ENCODE measurements at regions not wholly inside any gene's neighbourhood (a gene's known extent, or its start where the extent isn't known, plus 50 kb on each side); places are given as distances from the start of the nearest gene placed in this dataset.
"Not testable (repeated sequence)": the region's sequence is repeated elsewhere in the genome, so short reads cannot be mapped to it uniquely, and the experiment has no call there.

- DNase-seq: no peak
Measured at GRCh38 chr6:23533311-23533710, 592.7 kb upstream of the NRSN1 start.

- no peak for DNase-seq
Measured at GRCh38 chr6:23533944-23534343, 592.1 kb upstream of the NRSN1 start.

GRCh38 chr6:23534351-23534750, 591.7 kb upstream of the NRSN1 start:
- no peak for DNase-seq

GRCh38 chr6:23535101-23535500, 590.9 kb upstream of the NRSN1 start:
- DNase-seq: no peak

- no peak for DNase-seq
Measured at GRCh38 chr6:23537828-23538227, 588.2 kb upstream of the NRSN1 start.

GRCh38 chr6:23547851-23548250, 578.2 kb upstream of the NRSN1 start:
- no peak for DNase-seq

GRCh38 chr6:23554953-23555352, 571.1 kb upstream of the NRSN1 start:
- not testable (repeated sequence) for DNase-seq

GRCh38 chr6:23559587-23560343, 566.2 kb upstream of the NRSN1 start:
- DNase-seq: no peak

- DNase-seq: no peak
Measured at GRCh38 chr6:23561732-23562131, 564.3 kb upstream of the NRSN1 start.

GRCh38 chr6:23562554-23562953, 563.5 kb upstream of the NRSN1 start:
- DNase-seq: no peak

- no peak for DNase-seq
Measured at GRCh38 chr6:23563323-23563722, 562.7 kb upstream of the NRSN1 start.

GRCh38 chr6:23566418-23566817, 559.6 kb upstream of the NRSN1 start:
- DNase-seq: no peak

GRCh38 chr6:23568292-23568691, 557.7 kb upstream of the NRSN1 start:
- no peak for DNase-seq

GRCh38 chr6:23584134-23584763, 541.8 kb upstream of the NRSN1 start:
- DNase-seq: peak; percentile 2 to 16

GRCh38 chr6:23587582-23587981, 538.4 kb upstream of the NRSN1 start:
- no peak for DNase-seq

GRCh38 chr6:23589811-23590210, 536.2 kb upstream of the NRSN1 start:
- DNase-seq: no peak

- DNase-seq: no peak
Measured at GRCh38 chr6:23590498-23591126, 535.4 kb upstream of the NRSN1 start.

- no peak for DNase-seq
Measured at GRCh38 chr6:23591761-23592160, 534.3 kb upstream of the NRSN1 start.

- no peak for DNase-seq
Measured at GRCh38 chr6:23600118-23600517, 525.9 kb upstream of the NRSN1 start.

- DNase-seq: no peak
Measured at GRCh38 chr6:23601811-23602345, 524.1 kb upstream of the NRSN1 start.

GRCh38 chr6:23608931-23609435, 517.0 kb upstream of the NRSN1 start:
- no peak for DNase-seq

- DNase-seq: no peak
Measured at GRCh38 chr6:23611776-23612381, 514.1 kb upstream of the NRSN1 start.

- DNase-seq: no peak
Measured at GRCh38 chr6:23618366-23618765, 507.6 kb upstream of the NRSN1 start.

All from Kasumi-1 (cell line).